GM04503 (cell line): ENCODE measurements at regions not wholly inside any gene's neighbourhood (a gene's known extent, or its start where the extent isn't known, plus 50 kb on each side); places are given as distances from the start of the nearest gene placed in this dataset.
"Not testable (repeated sequence)": the region's sequence is repeated elsewhere in the genome, so short reads cannot be mapped to it uniquely, and the experiment has no call there.

Source experiments
- DNase-seq: peaks from one replicate; pipeline ENCODE4 v3.0.0-alpha.2; 2012; ENCODE audit warnings: low read depth

DNA sequence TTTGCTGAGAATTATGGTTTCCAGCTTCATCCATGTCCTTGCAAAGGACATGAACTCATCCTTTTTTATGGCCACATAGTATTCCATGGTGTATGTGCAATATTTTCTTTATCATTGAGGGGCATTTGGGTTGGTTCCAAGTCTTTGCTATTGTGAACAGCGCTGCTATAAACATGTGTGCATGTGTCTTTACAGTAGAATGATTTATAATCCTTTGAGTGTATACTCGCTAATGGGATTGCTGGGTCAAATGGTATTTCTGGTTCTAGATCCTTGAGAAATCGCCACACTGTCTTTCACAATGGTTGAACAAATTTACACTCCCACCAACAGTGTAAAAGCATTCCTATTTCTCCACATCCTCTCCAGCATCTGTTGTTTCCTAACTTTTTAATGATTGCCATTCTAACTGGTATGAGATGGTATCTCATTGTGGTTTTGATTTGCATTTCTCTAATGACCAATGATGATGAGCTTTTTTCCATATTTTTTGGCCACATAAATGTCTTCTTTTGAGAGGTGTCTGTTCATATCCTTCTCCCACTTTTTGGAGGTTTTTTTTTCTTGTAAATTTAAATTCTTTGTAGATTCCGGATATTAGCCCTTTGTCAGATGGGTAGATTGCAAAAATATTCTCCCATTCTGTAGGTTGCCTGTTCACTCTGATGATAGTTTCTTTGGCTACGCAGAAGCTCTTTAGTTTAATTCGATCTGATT is 180.1 kb downstream of the PLPPR4 start:
- not testable (repeated sequence) for DNase-seq

DNA sequence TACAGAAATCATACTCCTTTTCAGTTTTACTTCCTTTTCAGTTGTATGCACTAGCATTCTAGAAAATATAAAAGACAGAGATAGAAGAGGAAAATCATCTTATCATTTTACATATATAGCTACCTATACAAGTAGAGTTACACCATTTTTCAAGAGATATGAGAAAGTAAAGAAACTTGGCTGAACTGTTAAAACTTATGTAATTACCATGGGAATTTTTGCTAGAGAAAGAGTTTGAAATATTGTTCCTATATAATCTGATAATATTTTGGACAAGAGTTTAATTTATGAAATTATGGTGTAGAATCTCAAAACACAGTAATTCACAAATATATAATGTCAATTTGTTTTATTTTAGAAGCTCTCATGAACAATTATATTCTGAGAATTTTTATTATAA is 180.8 kb downstream of the PLPPR4 start:
- DNase-seq: no peak

DNA sequence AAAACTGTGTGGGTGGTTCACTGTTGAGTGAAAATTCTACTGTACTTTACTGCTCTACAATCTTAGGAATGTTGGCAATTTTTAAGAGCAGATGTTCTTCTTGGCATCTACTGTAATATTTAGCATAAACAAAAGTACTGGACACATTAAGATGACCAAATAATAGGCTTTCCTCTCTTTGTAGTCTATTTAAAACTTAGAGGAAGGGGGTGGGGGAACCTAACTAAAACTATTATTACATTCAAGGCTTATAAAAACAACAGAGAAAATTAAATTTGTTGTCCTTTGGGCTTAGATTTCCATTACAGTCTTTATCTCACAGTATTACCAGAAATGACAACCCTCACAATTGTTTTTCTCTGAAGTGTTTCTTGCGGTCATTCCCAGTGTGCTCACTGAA is 181.2 kb downstream of the PLPPR4 start:
- DNase-seq: peak; percentile 75

GRCh38 chr1:99447721-99448120 is 183.4 kb downstream of the PLPPR4 start:
- no peak for DNase-seq

- DNase-seq: no peak
Measured at GRCh38 chr1:99455760-99456159, 190.2 kb upstream of the PALMD start.

- no peak for DNase-seq
Measured at GRCh38 chr1:99456536-99456935, 189.4 kb upstream of the PALMD start.

GRCh38 chr1:99457381-99458165 is 188.3 kb upstream of the PALMD start:
- DNase-seq: peak; percentile 45

- no peak for DNase-seq
Measured at GRCh38 chr1:99461499-99461898, 184.4 kb upstream of the PALMD start.

GRCh38 chr1:99464738-99465137 is 181.2 kb upstream of the PALMD start:
- no peak for DNase-seq

DNA sequence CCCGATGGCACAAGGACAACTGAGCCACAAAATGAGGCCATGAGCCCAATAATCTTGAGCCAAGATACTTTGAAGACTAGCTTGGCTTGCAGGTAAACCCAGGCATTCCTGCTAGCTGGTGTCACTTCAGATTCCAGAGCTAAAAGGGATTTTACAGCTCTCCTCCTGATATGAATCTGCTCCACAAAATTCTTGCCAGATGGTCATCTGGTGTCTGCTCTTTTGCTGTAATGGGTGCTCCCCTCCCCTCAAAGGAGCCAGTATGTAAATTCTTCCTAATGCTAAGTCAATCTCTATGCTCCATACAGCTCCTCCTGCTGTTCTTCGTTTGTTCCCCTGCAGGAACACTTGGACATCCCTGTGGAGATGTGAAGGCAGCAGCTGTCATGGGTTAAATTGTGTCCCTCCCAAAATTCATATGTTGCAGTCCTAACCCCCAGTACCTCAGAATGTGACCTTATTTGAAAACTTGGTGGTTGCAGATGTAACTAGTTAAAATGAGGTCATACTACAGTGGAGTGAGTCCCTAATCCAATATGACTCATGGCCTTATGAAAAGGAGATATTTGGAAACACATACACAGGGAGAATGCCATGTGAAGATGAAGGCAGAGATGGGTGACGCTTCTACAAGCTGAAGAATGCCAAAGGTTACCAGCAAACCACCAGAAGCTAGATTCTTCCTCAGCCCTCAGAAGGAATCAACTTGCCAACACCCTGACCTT is 180.6 kb upstream of the PALMD start:
- DNase-seq: peak; percentile 77

- DNase-seq: no peak
Measured at GRCh38 chr1:99467645-99468044, 178.3 kb upstream of the PALMD start.

DNA sequence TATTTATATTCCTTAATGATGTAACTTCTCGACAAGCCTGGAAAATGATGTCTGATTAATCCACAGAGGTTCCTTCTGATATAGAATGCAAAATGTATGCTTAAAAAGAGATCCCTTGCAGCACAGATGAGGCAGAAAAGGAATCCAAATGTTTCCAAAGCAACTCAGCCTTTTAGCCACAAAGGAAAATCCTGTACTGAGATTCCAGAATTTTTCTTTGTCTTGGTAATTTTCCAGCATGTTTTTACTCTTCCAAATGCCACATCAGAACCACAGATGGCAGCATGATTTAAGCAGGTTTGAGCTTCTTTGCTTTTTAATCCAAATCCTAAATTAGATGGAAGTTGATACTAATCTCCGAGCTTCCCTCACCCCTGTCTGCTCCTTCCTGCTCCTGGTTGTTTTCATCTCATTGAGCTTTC is 176.4 kb upstream of the PALMD start:
- DNase-seq: no peak

GRCh38 chr1:99472893-99473292 is 173.0 kb upstream of the PALMD start:
- no peak for DNase-seq

DNA sequence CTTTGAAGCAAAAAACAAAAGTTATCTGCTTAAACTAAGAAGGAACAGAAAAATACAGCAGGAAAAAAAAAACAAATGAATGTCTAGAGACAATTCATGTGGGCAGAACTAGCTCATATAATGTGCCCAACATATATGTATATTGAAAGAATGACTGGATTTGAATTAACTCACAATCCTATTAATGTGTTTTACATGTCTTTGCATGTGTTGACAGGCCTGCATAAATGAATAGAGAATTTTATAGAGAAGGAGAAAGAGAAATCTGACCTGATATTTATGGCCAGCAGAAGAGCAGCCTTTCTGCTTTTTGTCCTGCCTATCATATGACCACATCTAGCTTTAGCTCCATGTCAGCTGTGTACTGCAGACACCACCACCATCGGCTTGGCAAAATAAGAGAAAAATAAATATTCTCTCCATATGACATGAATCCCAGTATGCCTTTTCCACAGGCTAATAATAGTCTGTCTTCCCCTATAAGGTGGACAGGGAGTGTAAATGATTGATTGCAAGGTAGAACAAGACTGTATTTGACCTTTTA is 171.5 kb upstream of the PALMD start:
- no peak for DNase-seq

DNA sequence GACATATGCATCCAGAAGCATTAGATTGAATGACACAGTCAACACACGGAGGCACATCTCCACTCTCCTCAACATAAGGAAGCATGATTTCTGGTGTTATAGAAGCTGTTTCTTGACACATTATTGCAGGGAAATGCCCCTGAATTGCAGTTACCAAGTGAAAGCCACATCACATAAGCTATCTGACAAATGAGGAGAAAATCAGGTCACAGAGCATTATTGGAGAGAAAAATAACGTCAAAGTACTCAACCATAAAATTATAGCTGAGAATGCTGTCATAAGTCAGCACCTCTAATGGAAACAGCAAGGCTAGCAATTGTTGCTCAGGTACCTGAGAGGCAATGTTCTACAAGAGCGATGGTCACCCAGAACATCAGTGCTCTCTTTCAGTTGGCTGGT is 169.9 kb upstream of the PALMD start:
- no peak for DNase-seq

DNA sequence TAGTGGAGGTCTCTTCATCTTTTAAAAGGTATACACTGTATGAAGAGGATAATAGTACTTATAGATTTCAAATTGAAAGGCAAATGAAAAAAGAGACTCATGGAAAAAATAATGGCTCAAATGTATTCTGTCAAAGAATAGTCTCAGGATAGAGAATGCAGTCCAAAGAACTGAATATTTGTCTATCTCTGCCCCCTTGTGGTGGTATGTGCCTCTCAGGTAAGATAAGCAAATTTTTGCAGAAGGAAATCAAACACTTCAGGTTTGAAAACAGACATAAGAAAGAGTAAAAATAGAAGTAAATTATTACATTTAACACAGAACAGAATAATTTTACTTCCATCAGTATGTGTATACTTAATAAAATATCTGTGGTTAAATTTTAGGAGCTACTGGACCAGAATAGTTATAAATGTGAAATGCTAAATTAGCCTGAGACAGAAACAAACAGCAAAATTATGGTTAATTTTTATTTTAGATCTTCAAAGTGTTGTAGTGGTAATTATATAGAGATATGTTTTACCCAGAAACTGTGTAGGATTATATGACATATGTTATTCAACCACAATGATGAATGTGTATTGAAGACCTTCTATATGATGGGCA is 164.4 kb upstream of the PALMD start:
- no peak for DNase-seq

GRCh38 chr1:99482286-99482685 is 163.6 kb upstream of the PALMD start:
- no peak for DNase-seq

DNA sequence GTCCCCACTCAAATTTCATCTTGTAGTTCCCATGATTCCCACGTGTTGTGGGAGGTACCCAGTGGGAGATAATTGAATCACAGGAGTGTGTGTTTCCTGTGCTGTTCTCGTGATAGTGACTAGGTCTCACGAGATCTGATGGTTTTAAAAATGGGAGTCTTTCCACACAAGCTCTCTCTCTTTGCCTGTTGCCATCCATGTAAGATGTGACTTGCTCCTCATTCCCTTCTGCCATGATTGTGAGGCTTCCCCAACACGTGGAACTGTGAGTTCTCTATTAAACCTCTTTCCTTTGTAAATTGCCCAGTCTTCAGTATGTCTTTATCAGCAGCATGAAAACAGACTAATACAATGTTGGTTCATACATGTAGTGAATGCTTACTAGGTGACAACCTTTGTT is 163.2 kb upstream of the PALMD start:
- DNase-seq: no peak

DNA sequence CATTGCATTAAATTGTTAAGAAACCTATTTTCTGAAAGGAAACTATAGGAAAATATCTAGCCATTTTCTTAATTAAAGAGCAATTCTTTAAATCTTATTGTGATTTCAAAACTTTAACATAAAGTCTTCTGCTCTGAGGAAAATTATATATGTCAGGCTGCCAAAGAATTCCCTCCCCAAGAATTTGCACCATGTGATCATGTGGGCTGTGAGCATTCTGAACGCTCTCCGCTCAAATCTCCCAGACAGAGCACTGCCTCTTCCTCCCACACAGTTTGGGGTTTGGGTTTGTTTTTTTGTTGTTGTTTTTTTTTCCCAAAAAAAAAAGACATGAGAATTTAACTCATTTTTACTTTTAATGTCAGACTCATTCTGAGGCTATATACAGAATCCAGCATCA is 155.9 kb upstream of the PALMD start:
- no peak for DNase-seq

DNA sequence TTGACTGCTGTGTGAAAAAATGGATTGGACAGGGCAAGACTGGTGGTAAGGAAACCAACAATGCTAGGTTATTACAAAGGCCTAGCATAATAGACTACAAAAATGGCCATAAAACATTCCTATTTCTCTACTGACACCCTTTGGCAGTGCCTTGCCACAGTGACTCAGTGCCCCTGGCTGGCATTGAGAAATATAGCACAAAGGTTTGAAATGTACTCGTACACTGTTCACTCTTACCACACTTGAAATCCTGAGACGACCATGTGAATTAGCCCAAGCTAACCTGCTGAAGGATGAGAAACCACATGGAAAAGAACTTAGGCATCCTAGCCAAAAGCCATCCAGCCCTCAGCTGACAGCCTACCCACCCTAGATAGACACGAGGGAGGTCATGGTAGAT is 149.8 kb upstream of the PALMD start:
- DNase-seq: no peak

DNA sequence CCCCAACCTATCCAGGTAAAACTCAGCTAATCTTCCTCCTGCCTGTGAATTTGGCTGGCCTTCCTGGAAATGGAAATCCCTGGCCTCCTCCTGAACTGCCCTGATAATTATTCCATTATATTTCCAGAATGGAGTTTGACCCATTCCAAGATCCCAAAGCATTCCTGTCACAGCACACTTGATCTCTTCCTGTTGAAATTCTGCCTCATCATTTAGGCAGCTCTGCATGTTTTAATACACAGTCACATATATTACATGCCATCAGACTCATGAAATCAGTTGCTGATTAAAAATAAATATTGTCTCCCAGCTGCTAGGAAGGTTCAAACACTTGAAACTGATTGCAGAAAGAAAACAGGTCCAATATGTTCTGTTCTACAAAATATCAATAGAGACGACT is 148.2 kb upstream of the PALMD start:
- no peak for DNase-seq

- no peak for DNase-seq
Measured at GRCh38 chr1:99500541-99500940, 145.4 kb upstream of the PALMD start.
